H9 (cell line): ENCODE measurements at regions not wholly inside any gene's neighbourhood (a gene's known extent, or its start where the extent isn't known, plus 50 kb on each side); places are given as distances from the start of the nearest gene placed in this dataset.

ENCODE experiments used
- DNase-seq: peaks from one replicate; pipeline ENCODE4 v3.0.0-alpha.2; 2017
- H2AFZ ChIP-seq: one replicate; pipeline ENCODE4 v1.6.1; 2013; ENCODE audit warnings: mild to moderate bottlenecking, low read length, control low read depth, moderate library complexity
- H2AK5ac ChIP-seq: 2 replicates; pipeline ENCODE4 v1.6.1; 2013; ENCODE audit warnings: low read length, control low read depth, mixed read lengths; ENCODE audit not compliant: insufficient read length
- H2BK120ac ChIP-seq: one replicate; pipeline ENCODE4 v1.6.1; 2013; ENCODE audit warnings: low read depth, mild to moderate bottlenecking, low read length, control low read depth, inconsistent platforms; ENCODE audit not compliant: poor library complexity, severe bottlenecking
- H2BK12ac ChIP-seq: 2 replicates; pipeline ENCODE4 v1.6.1; 2013; ENCODE audit warnings: low read length, control low read depth, mixed read lengths, low read depth; ENCODE audit not compliant: insufficient read length
- H2BK15ac ChIP-seq: 2 replicates; pipeline ENCODE4 v1.6.1; 2013; ENCODE audit warnings: low read depth, low read length, control low read depth
- H2BK20ac ChIP-seq: one replicate; pipeline ENCODE4 v1.6.1; 2013; ENCODE audit warnings: low read depth, mild to moderate bottlenecking, low read length, control low read depth, inconsistent platforms; ENCODE audit not compliant: poor library complexity, severe bottlenecking
- H2BK5ac ChIP-seq: 2 replicates; pipeline ENCODE4 v1.6.1; 2013; ENCODE audit warnings: low read length, control low read depth, mixed read lengths; ENCODE audit not compliant: insufficient read length
- H3K14ac ChIP-seq: 2 replicates; pipeline ENCODE4 v1.6.1; 2013; ENCODE audit warnings: low read length, control low read depth; ENCODE audit not compliant: insufficient read depth
- H3K18ac ChIP-seq: 2 replicates; pipeline ENCODE4 v1.6.1; 2013; ENCODE audit warnings: low read depth, mild to moderate bottlenecking, mixed read lengths, low read length, control low read depth; ENCODE audit not compliant: insufficient read length
- H3K23ac ChIP-seq: 2 replicates; pipeline ENCODE4 v1.6.1; 2013; ENCODE audit warnings: low read length, control low read depth, mixed read lengths, low read depth; ENCODE audit not compliant: insufficient read length
- H3K23me2 ChIP-seq: 2 replicates; pipeline ENCODE4 v1.6.1; 2013; ENCODE audit warnings: low read depth, mild to moderate bottlenecking, mixed read lengths, low read length, control low read depth; ENCODE audit not compliant: insufficient read length, poor library complexity, severe bottlenecking
- H3K27ac ChIP-seq: 2 replicates; pipeline ENCODE4 v1.5.1; 2013; ENCODE audit warnings: low read length, control low read depth, mixed read lengths, low read depth; ENCODE audit not compliant: insufficient read length
- H3K27me3 ChIP-seq: 2 replicates; pipeline ENCODE4 v1.6.1; 2013; ENCODE audit warnings: low read length, control low read depth, inconsistent platforms; ENCODE audit not compliant: insufficient read depth
- H3K4ac ChIP-seq: 2 replicates; pipeline ENCODE4 v1.6.1; 2013; ENCODE audit warnings: low read depth, mild to moderate bottlenecking, control low read depth, inconsistent platforms, low read length, moderate library complexity
- H3K4me1 ChIP-seq: 2 replicates; pipeline ENCODE4 v1.6.1; 2013; ENCODE audit warnings: low read length, control low read depth, inconsistent platforms; ENCODE audit not compliant: insufficient read depth
- H3K4me2 ChIP-seq: 2 replicates; pipeline ENCODE4 v1.6.1; 2013; ENCODE audit warnings: low read length, control low read depth, mixed read lengths; ENCODE audit not compliant: insufficient read length, insufficient read depth
- H3K56ac ChIP-seq: 2 replicates; pipeline ENCODE4 v1.6.1; 2013; ENCODE audit warnings: low read depth, mild to moderate bottlenecking, mixed read lengths, low read length, control low read depth; ENCODE audit not compliant: insufficient read length
- H3K79me1 ChIP-seq: 2 replicates; pipeline ENCODE4 v1.6.1; 2013; ENCODE audit warnings: low read depth, mild to moderate bottlenecking, moderate library complexity, low read length, control low read depth, inconsistent platforms; ENCODE audit not compliant: insufficient read depth, poor library complexity, severe bottlenecking
- H3K79me2 ChIP-seq: 2 replicates; pipeline ENCODE4 v1.6.1; 2013; ENCODE audit warnings: low read length, control low read depth, inconsistent platforms; ENCODE audit not compliant: insufficient read depth
- H3K9ac ChIP-seq: 2 replicates; pipeline ENCODE4 v1.6.1; 2013; ENCODE audit warnings: low read length, control low read depth, mixed read lengths; ENCODE audit not compliant: insufficient read length; ENCODE audit errors: extremely low read depth
- H3K9me3 ChIP-seq: one replicate; pipeline ENCODE4 v1.6.1; 2013; ENCODE audit warnings: low read depth, low read length, inconsistent platforms; ENCODE audit not compliant: control insufficient read depth
- H3T11ph ChIP-seq: one replicate; pipeline ENCODE4 v1.6.1; 2013; ENCODE audit warnings: mild to moderate bottlenecking, low read length, control low read depth, inconsistent platforms
- H4K20me1 ChIP-seq: one replicate; pipeline ENCODE4 v1.6.1; 2013; ENCODE audit not compliant: control insufficient read depth, insufficient read length, insufficient read depth
- H4K5ac ChIP-seq: 2 replicates; pipeline ENCODE4 v1.6.1; 2013; ENCODE audit warnings: low read depth, mild to moderate bottlenecking, mixed read lengths, low read length, control low read depth; ENCODE audit not compliant: insufficient read length
- H4K8ac ChIP-seq: replicated peaks from 2 replicates; pipeline ENCODE4 v1.6.1; 2013; ENCODE audit warnings: low read length, control low read depth, mixed read lengths, low read depth; ENCODE audit not compliant: insufficient read length
- H4K91ac ChIP-seq: 2 replicates; pipeline ENCODE4 v1.6.1; 2013; ENCODE audit warnings: low read depth, mild to moderate bottlenecking, moderate library complexity, mixed read lengths, low read length, control low read depth; ENCODE audit not compliant: insufficient read length
- H3K27ac Mint-ChIP-seq, 3 experiments: 2 replicates in 2 of 3; 3 replicates in 1 of 3; pipeline ENCODE4 v1.8.0; 2020 to 2021; ENCODE audit warnings: mixed read lengths in 3 of 3, mild to moderate bottlenecking in 1 of 3, moderate library complexity in 1 of 3
- H3K27me3 Mint-ChIP-seq: 2 replicates; pipeline ENCODE4 v1.8.0; 2021; ENCODE audit warnings: low read depth, mild to moderate bottlenecking, moderate library complexity, mixed read lengths
- H3K36me3 Mint-ChIP-seq, 3 experiments: 2 replicates in 2 of 3; 3 replicates in 1 of 3; pipeline ENCODE4 v1.8.0; 2020 to 2021; ENCODE audit warnings: low read depth in 3 of 3, mixed read lengths in 3 of 3; ENCODE audit not compliant: insufficient read depth in 1 of 3
- H3K4me1 Mint-ChIP-seq, 2 experiments: 2 replicates each; pipeline ENCODE4 v1.8.0; 2020; ENCODE audit warnings: mixed read lengths in 2 of 2
- H3K4me3 Mint-ChIP-seq, 2 experiments: 2 replicates in 1 of 2; 3 replicates in 1 of 2; pipeline ENCODE4 v1.8.0; 2020 to 2021; ENCODE audit warnings: mild to moderate bottlenecking in 2 of 2, mixed read lengths in 2 of 2, moderate library complexity in 1 of 2
- H3K9me3 Mint-ChIP-seq, 2 experiments: 2 replicates in 1 of 2; 3 replicates in 1 of 2; pipeline ENCODE4 v1.8.0; 2020; ENCODE audit warnings: mild to moderate bottlenecking in 2 of 2, mixed read lengths in 2 of 2, moderate library complexity in 1 of 2
- CTCF ChIP-seq: fragments of 200-600 bp; sonication (generic); conservative IDR thresholded peaks from 3 replicates; pipeline ENCODE4 v1.8.0; 2021; ENCODE audit warnings: antibody characterized with exemption, mild to moderate bottlenecking

DNA sequence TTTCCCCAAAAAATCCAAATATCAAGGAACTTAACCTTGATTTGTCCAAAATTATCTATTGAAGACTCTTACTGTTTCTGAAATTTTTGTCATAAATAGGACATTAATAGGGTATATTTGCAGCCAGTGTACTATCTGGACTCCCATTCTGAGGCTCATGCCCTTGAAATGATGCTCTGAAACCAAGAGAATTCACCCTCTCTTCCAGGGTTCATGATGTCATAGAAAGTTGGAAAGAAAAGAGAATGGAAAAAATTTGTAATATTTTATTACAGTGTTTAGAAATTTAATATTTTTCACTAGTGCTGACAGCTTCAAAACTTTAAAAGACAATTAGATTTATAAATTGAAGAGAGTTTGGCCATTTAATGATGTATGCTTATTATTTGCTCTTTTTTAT is 712.5 kb downstream of the MCTP2 start:
- H3K27ac Mint-ChIP-seq = no peak overlapping the region
- H3K4me3 Mint-ChIP-seq = no peak overlapping the region
- Histone ChIP-seq H3K4me1 (no peaks in the 10 kb centered on the region), H2BK15ac (no peak overlapping the region), H2AFZ (no peak overlapping the region), H3T11ph (no peak overlapping the region), H4K5ac (no peak overlapping the region), H3K27me3 (no peaks in the 10 kb centered on the region), H2BK12ac (no peak overlapping the region), H2BK5ac (no peak overlapping the region), H3K79me2 (no peaks in the 10 kb centered on the region), H2BK20ac (no peak overlapping the region), H2AK5ac (no peak overlapping the region), H3K4me2 (no peak overlapping the region), H3K23me2 (no peaks in the 10 kb centered on the region), H3K9me3 (no peaks in the 10 kb centered on the region), H3K18ac (no peak overlapping the region), H4K8ac (no peak overlapping the region), H3K27ac (no peak overlapping the region), H3K9ac (no peak overlapping the region), H3K79me1 (no peaks in the 10 kb centered on the region), H4K20me1 (no peaks in the 10 kb centered on the region), H3K4ac (no peak overlapping the region), H3K56ac (no peak overlapping the region), H3K14ac (no peak overlapping the region), H2BK120ac (no peak overlapping the region), H3K23ac (no peak overlapping the region), H4K91ac (no peak overlapping the region)
- no peaks in the 10 kb centered on the region for H3K9me3 Mint-ChIP-seq
- TF ChIP-seq CTCF = no peak
- no peaks in the 10 kb centered on the region for H3K36me3 Mint-ChIP-seq
- no peaks in the 10 kb centered on the region for H3K4me1 Mint-ChIP-seq
- DNase-seq = no peak
- H3K27me3 Mint-ChIP-seq = no peaks in the 10 kb centered on the region
